ENCODE measurements at regions not wholly inside any gene's neighbourhood (a gene's known extent, or its start where the extent isn't known, plus 50 kb on each side); places are given as distances from the start of the nearest gene placed in this dataset.

GRCh38 chr10:30756896-30757295, 127.3 kb upstream of the LYZL2 start:
- H3K9me2 ChIP-seq (replicated peaks; ENCODE audit: low read depth, low read length), result no peaks in the 10 kb centered on the region
- no peak overlapping the region for H3K4me2 ChIP-seq (ENCODE audit: low read depth, low read length, poor library complexity, severe bottlenecking)
- no peak overlapping the region for H2AFZ ChIP-seq (ENCODE audit: low read length)
- H3K4me3 ChIP-seq (ENCODE audit: low read length, poor library complexity, severe bottlenecking), result no peak overlapping the region
- no peaks in the 10 kb centered on the region for H3K36me3 ChIP-seq (ENCODE audit: insufficient read depth, low read length)
- H3K9ac ChIP-seq (ENCODE audit: low read depth, low read length, poor library complexity, severe bottlenecking), result no peak overlapping the region
- H3K9me3 ChIP-seq (ENCODE audit: insufficient read depth, low read depth, low read length), result peaks cover 3% of the 10 kb centered on the region; the same call in 1 of the 2 replicates
- no peaks in the 10 kb centered on the region for H4K20me1 ChIP-seq (ENCODE audit: insufficient read depth, low read length, poor library complexity, severe bottlenecking)
- H3K27me3 ChIP-seq (ENCODE audit: insufficient read depth, low read length, poor library complexity, severe bottlenecking), result no peaks in the 10 kb centered on the region
- no peaks in the 10 kb centered on the region for H3F3A ChIP-seq (ENCODE audit: low read depth)
- no peaks in the 10 kb centered on the region for H3K4me1 ChIP-seq (ENCODE audit: insufficient read depth, low read length, poor library complexity, severe bottlenecking)
- H3K79me2 ChIP-seq (ENCODE audit: insufficient read depth, low read length), result no peaks in the 10 kb centered on the region
- no peak for TF ChIP-seq EZH2phosphoT487 (IDR thresholded peaks at IDR 0.05; ENCODE audit: borderline replicate concordance)
- TF ChIP-seq, protein P1, sequence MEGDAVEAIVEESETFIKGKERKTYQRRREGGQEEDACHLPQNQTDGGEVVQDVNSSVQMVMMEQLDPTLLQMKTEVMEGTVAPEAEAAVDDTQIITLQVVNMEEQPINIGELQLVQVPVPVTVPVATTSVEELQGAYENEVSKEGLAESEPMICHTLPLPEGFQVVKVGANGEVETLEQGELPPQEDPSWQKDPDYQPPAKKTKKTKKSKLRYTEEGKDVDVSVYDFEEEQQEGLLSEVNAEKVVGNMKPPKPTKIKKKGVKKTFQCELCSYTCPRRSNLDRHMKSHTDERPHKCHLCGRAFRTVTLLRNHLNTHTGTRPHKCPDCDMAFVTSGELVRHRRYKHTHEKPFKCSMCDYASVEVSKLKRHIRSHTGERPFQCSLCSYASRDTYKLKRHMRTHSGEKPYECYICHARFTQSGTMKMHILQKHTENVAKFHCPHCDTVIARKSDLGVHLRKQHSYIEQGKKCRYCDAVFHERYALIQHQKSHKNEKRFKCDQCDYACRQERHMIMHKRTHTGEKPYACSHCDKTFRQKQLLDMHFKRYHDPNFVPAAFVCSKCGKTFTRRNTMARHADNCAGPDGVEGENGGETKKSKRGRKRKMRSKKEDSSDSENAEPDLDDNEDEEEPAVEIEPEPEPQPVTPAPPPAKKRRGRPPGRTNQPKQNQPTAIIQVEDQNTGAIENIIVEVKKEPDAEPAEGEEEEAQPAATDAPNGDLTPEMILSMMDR (conservative IDR thresholded peaks at IDR 0.05; ENCODE audit: low read length), result no peak

- no peaks in the 10 kb centered on the region for H3K9me2 ChIP-seq (replicated peaks; ENCODE audit: low read depth, low read length)
- no peaks in the 10 kb centered on the region for H3K27me3 ChIP-seq (ENCODE audit: insufficient read depth, low read length, poor library complexity, severe bottlenecking)
- H4K20me1 ChIP-seq (ENCODE audit: insufficient read depth, low read length, poor library complexity, severe bottlenecking), result no peaks in the 10 kb centered on the region
- no peaks in the 10 kb centered on the region for H3F3A ChIP-seq (ENCODE audit: low read depth)
- H3K36me3 ChIP-seq (ENCODE audit: insufficient read depth, low read length), result no peaks in the 10 kb centered on the region
- peaks cover 3% of the 10 kb centered on the region; the same call in 1 of the 2 replicates for H3K9me3 ChIP-seq (ENCODE audit: insufficient read depth, low read depth, low read length)
- H3K79me2 ChIP-seq (ENCODE audit: insufficient read depth, low read length), result no peaks in the 10 kb centered on the region
- no peak overlapping the region for H3K9ac ChIP-seq (ENCODE audit: low read depth, low read length, poor library complexity, severe bottlenecking)
- TF ChIP-seq, protein P1 (conservative IDR thresholded peaks at IDR 0.05; ENCODE audit: low read length), result no peak
- no peak for TF ChIP-seq EZH2phosphoT487 (IDR thresholded peaks at IDR 0.05; ENCODE audit: borderline replicate concordance)
- H2AFZ ChIP-seq (ENCODE audit: low read length), result no peak overlapping the region
- H3K4me2 ChIP-seq (ENCODE audit: low read depth, low read length, poor library complexity, severe bottlenecking), result no peak overlapping the region
- H3K4me1 ChIP-seq (ENCODE audit: insufficient read depth, low read length, poor library complexity, severe bottlenecking), result peaks cover 7% of the 10 kb centered on the region
- no peak overlapping the region for H3K4me3 ChIP-seq (ENCODE audit: low read length, poor library complexity, severe bottlenecking)
Observed at GRCh38 chr10:30756151-30756550, 126.6 kb upstream of the LYZL2 start.

- TF ChIP-seq, protein P1 (conservative IDR thresholded peaks at IDR 0.05; ENCODE audit: low read length), result no peak
- no peak for TF ChIP-seq EZH2phosphoT487 (IDR thresholded peaks at IDR 0.05; ENCODE audit: borderline replicate concordance)
- no peaks in the 10 kb centered on the region for H4K20me1 ChIP-seq (ENCODE audit: insufficient read depth, low read length, poor library complexity, severe bottlenecking)
- no peaks in the 10 kb centered on the region for H3K9me2 ChIP-seq (replicated peaks; ENCODE audit: low read depth, low read length)
- H3K4me3 ChIP-seq (ENCODE audit: low read length, poor library complexity, severe bottlenecking), result no peak overlapping the region
- H3K4me1 ChIP-seq (ENCODE audit: insufficient read depth, low read length, poor library complexity, severe bottlenecking), result peaks cover 13% of the 10 kb centered on the region
- H3K9ac ChIP-seq (ENCODE audit: low read depth, low read length, poor library complexity, severe bottlenecking), result no peak overlapping the region
- H2AFZ ChIP-seq (ENCODE audit: low read length), result no peak overlapping the region
- no peaks in the 10 kb centered on the region for H3K79me2 ChIP-seq (ENCODE audit: insufficient read depth, low read length)
- H3K9me3 ChIP-seq (ENCODE audit: insufficient read depth, low read depth, low read length), result no peaks in the 10 kb centered on the region
- no peaks in the 10 kb centered on the region for H3F3A ChIP-seq (ENCODE audit: low read depth)
- H3K27me3 ChIP-seq (ENCODE audit: insufficient read depth, low read length, poor library complexity, severe bottlenecking), result no peaks in the 10 kb centered on the region
- no peaks in the 10 kb centered on the region for H3K36me3 ChIP-seq (ENCODE audit: insufficient read depth, low read length)
- no peak overlapping the region for H3K4me2 ChIP-seq (ENCODE audit: low read depth, low read length, poor library complexity, severe bottlenecking)
Observed at GRCh38 chr10:30755441-30755953, 125.9 kb upstream of the LYZL2 start.
